HuH-7.5 (cell line): ENCODE measurements at regions not wholly inside any gene's neighbourhood (a gene's known extent, or its start where the extent isn't known, plus 50 kb on each side); places are given as distances from the start of the nearest gene placed in this dataset.
"Not testable (repeated sequence)": the region's sequence is repeated elsewhere in the genome, so short reads cannot be mapped to it uniquely, and the experiment has no call there.

Experiments used
- DNase-seq: peaks from one replicate; pipeline ENCODE4 v3.0.0; 2011; ENCODE audit warnings: low spot score

DNA sequence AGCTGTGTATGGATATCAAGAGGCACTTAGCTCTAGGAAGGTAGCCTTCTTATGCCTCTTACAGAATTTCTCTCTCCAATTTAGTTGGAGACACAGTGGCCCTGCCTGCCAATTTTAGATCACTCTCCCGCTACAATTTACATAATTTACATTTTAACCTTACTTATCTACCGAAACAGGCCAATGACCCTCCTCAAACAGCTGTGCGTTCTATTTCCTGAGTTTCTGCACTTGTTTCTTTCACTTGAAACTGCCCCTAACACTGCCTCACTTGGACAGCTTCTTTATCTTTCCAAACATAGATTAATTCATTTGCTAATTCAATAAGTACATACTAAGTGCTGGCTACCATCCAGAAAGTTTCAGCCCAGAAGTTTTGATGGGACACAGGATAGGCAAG lies 52.9 kb upstream of the HDDC2 start:
- no peak for DNase-seq

DNA sequence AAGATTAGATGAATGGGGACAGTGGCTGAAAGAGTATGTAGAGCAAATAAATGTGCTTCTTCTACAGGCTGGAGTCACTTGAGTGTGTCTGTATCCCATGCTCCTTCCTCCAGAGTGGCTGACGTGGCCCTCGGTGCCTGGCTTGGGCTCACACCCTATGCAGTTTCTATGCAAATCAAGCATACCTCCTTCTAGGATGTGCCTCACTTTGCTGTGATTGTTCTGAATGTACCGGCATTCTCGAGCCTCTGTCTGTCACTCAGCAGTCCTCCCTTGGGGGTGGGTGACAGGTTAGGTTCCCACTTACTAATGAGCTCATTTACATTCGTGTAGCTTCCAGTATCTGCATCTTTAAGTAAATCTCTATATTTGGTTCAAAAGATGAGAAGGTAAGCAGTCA lies 55.1 kb upstream of the HDDC2 start:
- no peak for DNase-seq

DNA sequence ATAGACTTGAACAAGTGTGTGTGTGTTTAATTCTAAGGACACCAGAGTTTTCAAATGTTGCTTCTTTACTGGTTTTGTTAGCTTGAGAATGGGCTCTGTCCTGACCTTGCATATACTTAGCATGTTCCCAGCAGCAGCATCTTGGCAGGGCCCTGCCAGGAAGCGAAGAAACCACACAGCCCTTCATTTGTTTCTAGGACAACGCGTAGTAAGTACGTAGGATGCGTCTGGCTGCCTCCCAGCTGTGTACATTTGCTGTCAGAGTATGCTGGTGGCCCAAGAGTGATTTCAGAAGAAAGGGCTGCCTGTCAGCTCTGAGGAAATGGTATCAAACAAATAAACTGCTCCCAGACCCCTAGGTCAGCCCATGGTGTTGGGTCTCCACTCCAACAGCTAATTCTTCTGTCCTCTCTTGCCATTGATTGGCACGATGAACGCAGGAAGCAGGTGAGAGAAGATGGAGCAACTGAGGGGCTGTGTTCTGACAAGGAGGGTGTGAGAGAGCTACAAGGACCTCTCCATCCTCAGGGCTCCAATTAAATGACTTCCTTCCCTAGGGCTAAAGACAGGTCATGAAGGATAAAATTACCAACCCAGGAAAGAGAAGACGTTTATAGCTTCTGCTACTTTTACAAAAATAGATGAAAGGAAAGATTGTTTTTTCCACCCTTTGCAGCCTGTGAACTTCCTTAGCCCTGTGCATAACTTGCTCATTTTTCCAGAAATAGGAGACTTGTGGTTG lies 55.9 kb upstream of the HDDC2 start:
- DNase-seq: no peak

DNA sequence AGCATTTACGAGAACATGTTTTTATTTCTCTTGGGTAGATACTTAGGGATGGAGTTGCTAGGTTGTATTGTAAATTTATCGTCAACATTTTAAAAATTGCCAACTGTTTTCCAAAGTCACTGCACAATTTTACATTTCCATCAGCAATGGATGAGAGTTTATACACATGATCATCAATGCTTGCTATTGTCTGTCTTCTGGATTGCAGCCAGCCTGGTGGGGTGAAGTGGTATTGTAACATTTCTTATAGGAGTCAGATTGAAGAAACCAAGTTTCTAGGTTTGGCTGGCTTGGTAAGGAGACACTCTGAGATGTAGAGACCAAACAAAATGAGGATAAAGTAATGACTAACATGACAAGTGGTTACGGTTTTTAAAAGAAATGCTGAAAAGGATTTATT lies 57.1 kb upstream of the HDDC2 start:
- no peak for DNase-seq

DNA sequence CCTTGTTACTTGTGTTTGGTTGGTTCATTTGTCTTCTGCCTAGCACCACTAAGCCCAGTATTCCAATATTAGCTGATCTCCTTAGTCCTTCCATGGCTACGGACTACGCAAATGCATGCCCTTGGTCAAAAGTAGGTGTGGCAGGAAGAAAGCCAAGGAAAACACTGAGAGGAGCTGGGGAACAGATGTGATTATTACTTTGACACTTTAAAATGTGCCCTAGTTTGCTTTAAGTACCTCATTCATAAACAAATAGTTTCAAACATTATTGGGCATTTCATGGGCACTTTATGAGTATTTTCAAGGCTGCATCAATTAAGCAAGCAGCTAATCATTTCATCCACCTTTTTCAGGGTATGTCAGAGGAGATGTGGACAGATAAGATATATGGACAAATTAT lies 60.1 kb upstream of the HDDC2 start:
- DNase-seq: no peak

DNA sequence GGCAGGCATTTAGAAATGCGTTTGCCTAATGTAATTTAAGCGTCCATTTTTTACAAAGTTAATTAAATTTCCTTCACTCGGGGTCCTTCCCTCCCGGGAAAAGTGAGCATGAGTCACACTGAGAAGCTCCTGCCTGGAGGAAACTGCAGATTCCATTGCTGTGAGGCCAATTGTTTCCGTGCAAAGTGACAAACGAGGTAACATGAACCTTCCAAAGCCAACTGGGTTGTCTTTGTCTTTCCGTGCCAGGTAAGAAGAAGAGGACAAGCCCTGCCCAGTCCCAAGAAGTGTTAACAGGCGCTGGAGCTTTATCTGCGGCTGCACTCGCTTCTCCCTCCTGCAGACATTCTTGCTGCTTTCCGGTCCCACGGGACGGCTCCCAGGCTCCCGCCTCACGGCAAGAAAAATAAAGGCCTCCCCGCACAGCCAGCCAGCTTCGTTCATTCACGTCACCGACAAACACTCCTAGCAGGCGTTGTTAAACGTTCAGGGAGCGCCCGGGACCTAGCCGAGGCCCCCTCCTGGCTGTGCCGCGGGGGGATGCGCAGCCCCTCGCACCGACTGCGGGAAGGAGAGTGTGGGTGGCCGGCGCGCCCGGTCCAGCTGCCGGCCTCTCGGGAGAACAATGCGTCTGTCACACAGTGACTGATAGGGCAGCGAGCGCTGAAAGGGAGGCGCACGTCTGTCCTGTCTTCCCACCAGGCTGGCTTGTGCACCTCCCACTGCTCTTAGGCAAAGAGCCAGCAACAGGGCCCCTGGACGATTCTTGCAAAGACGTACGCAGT lies 61.5 kb upstream of the HDDC2 start:
- peak; percentile 19 for DNase-seq

DNA sequence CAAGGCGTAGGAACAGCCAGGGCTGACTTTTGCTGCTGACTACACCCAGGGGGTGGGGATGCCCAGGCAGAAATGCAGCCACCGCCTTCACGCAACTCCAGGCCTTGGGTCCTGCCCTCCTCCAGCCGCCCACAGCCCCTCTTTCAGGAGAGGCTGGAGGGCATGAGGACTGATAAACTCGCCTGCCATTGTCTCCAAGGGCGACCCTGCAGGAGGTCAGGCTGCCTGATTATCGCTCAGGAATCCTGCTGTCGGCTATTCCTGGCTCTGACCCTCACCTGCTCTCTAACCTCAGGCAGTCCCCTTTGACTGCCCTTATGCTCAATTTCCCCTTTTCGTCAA lies 62.0 kb upstream of the HDDC2 start:
- DNase-seq: no peak

DNA sequence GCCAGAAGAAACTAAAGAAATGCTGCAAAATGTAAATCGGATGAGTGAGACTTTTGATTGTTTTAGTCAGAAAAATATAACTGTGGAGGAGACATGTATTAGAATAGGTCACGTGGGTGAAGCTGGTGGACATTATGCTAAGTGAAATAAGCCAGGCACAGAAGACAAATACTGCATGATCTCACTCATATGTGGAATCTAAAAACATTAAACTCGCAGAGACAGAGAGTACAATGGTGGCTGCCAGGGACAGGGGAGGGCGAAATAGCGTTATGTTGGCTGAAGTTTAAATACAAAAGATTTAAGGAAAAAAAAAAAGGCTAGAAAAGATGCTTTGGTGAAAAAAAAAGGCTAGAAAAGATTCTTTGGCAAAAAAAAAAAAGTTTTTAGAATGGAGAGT lies 63.5 kb upstream of the HDDC2 start:
- DNase-seq: no peak

DNA sequence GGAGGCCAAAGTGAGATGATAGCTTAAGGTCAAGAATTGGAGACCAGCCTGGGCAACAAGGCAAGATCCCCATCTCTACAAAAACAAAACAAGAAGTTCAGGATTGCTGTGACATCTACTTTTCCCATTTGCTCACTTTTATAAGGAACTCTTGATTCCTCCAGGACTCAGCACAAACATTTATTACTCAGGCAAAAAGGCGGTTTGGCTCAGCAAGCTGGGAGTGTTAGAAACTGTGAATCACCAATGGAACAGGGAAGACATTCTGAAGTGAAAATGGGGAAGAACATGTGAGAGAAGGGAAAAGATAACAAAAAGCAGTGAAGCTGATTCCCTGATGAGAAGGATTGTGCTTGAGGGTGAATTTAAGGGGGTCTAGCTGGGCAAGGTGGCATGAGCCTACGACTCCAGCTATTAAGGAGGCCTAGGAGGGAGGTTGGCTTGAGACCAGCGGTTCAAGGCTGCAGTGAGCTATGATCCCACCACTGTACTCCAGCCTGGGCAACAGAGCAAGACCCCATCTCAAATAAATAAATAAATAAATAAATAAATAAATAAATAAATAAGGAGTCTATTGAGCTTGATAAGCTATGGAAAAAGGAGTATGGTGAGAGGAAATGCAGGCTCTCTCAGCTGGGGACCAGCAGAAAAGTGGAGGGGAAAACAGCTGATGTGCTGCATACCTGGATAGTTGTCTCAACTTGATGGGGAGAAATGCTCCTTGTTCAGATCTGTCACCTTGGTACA lies 65.4 kb upstream of the HDDC2 start:
- DNase-seq: no peak

DNA sequence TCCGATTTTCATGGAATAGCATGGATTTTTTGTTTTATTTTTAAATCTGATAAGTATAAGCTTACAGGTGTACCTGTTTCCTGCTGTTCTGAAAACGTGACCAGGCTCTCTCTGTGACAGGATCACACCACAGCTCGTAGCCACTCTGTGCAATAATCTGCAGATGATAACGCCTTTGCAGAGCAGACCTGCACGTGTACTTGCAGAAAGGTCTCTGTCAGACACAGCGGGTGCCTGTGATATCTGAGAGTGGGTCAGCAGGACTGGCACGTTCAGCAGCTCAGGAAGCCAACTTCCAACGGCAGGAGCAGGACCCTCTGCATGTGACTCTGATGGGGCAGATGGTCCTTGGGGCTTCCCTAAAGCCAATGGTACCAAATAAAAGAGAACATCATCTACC lies 68.6 kb upstream of the HDDC2 start:
- DNase-seq: no peak

DNA sequence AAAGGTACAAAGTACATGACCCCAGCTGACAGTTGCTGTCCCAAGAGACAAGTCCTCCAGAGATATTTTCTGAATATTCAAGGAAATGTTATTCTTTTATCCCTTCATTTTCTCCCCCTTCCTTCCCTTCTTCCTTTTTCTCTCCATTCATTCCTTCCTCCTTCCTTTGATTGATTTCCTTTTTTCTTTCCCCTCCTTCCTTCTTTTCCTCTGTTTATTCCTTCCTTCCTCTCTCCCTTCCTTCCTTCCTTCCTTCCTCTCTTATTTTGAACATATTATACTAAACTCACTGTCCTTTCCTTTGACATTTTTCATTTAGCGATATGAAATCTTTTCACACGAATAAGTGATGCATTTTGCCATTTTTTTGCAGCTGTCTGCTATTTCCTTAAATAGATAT lies 73.2 kb upstream of the HDDC2 start:
- DNase-seq: no peak

DNA sequence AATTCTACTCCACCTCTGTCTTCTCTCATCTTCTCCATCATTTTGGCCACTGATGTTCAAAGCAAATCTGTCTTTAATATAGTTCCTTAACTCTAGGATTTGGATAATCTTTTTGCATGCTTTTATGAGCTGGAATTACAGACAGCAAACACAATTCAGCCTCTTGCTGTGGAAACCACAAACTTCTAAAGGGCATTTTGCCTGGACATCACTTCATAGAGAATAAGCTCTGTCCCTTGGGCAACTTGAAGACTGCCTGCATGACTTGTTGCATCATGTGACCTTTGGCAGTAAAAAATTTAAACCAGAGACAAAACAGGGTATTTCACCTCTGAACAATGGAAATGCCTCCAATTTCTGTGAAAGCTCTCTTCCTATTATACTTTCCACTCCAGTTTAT lies 74.1 kb upstream of the HDDC2 start:
- DNase-seq: no peak

DNA sequence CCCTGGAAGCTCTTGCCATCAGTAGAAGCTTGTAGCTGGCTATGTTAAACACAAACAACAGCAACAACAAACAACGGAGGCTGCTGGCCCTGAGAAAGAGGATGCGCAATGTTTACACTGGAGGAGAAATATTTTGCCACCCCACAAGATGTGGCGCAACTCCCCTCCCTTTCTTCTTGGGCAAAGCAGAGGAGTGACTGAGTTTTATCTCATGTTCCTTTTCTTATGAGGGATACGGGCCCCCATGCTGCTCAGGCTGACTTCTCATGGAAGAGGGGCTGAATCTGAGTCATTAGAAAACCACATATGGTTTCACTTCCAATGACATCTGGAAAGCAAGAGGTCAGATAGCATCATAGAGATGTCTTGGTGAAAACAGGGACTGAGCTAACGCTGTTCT lies 75.9 kb upstream of the HDDC2 start:
- DNase-seq: no peak

DNA sequence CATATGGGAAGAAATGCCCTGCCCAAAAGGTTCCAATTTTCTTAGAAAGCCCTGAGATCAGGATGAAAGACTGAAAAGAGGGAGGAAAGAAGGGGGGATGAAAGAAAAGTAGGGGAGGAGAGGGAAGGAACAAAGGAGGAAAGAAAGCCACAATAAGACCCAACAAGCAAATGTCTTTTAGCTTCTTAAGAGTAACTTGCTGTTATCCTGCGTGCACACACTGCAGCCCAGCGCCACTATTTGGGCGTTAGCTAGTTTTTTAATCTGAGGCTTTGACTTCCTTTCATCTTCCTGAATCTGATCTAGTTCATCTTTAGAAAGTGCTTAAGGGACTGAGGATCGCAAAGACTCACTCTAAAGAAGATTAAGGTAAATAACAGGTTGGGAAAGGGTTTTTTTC lies 77.4 kb upstream of the HDDC2 start:
- DNase-seq: no peak

DNA sequence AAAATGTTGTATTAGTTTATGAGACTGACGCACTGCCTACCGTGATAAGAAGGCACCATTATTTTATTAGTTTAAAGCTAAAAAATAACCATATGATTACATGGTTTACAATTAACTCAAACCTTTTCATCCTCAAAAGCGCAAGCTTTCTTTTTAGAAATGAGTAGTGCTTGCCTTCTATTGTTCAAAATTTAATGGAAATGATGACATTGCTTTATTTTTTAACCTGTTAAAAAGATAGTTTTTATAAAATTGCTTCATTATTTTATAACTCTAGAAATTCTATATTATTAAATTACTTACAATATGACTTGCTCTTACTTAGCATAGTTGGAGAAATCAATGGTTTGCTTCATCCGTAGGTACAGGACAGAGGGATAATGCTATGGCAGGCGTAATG lies 78.7 kb upstream of the HDDC2 start:
- no peak for DNase-seq

DNA sequence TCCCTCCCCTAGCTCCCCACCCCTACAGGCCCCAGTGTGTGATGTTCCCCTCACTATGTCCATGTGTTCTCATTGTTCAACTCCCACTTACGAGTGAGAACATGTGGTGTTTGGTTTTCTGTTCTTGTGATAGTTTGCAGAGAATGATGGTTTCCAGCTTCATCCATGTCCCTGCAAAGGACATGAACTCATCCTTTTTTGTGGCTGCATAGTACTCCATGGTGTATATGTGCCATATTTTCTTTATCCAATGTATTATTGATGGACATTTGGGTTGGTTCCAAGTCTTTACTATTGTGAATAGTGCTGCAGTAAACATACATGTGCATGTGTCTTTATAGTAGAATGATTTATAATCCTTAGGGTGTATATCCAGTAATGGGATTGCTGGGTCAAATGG lies 84.6 kb upstream of the HDDC2 start:
- DNase-seq: not testable (repeated sequence)

DNA sequence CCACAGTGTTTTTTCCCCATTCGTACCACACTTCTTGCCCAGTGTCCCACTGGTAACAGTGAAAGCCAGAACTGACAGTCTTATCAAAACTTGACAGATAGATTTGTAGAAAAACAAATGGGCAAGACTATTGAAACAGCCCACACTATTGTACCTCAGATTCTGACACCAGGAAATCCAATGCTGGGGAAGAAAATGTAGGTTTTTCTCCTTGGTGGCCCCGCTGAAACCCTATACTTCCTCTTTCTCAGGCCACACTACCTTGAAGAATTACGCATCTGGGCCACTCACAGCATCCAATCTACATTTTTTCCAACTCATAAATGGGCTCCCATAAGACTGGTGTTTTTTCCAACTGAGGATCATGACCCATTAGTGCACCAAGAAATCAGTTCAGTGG lies 90.9 kb upstream of the HDDC2 start:
- no peak for DNase-seq

DNA sequence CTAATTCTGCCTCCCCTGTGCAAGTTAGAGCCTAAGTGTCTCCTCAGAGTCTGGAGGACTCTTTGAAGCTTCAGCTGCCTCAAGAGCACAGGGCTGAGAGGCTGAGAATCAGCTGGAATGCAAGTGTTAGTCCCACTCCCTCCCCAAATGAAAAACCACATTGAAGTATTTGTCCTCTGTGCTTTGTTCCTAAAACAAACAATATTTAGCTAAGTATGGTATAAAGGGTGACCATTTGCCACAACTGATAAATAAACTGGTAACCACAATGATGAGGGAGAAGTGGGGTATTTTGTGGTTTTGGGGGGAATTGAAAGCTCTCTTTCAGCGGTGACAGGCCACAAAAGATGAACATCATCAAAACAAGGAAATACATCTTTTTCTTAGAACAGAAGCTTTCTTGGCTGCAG lies 91.7 kb upstream of the HDDC2 start:
- no peak for DNase-seq

DNA sequence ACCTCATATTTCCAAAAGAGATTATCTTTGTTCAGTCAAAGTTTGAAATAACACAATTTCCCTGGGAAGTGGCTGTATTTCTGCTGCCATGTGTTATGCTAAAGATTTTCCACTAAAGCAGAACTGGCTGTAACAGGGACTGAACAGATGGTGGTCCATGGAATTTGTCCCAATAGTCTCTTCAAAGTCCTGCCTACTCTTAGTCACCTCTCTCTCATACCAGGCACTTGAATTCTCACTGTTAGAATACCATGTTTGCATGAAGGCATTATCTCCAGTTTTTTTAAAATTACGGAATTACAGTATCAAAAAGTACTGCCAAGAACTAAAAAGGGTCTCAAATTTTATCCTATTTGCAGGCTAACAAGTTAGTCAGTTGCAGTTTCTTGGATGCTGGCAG lies 105.0 kb upstream of the HDDC2 start:
- DNase-seq: no peak

DNA sequence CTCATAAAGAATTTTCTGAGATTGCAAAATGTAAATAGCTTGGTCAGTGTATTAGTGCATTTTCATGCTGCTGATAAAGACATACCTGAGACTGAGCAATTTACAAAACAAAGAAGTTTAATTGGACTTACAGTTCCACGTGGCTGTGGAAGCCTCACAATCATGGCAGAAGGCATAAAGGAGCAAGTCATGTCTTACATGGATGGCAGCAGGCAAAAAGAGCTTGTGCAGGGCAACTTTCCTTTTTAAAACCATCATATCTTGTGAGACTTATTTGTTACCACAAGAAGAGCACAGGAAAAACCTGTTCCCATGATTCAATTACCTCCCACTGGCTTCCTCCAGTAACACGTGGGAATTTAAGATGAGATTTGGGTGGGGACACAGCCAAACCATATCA lies 112.7 kb upstream of the HDDC2 start:
- no peak for DNase-seq

DNA sequence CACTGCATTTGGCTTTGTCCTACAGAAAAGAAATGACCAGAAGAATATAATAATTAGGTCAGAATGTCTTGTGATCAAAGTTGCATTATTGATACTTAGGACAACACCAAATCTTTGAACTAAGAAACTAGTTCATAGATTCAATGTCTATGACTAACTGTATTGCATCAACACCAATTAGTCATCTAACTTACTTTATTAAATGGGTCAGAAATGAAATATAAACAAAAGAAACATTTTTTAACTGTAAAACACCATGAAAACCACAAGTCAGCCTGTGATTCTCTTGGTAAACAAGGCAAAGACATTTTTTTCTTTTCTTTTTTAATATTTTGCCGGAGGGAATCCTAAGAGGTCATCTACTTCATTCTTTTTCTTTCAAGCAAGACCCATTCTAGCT lies 114.1 kb upstream of the HDDC2 start:
- no peak for DNase-seq

DNA sequence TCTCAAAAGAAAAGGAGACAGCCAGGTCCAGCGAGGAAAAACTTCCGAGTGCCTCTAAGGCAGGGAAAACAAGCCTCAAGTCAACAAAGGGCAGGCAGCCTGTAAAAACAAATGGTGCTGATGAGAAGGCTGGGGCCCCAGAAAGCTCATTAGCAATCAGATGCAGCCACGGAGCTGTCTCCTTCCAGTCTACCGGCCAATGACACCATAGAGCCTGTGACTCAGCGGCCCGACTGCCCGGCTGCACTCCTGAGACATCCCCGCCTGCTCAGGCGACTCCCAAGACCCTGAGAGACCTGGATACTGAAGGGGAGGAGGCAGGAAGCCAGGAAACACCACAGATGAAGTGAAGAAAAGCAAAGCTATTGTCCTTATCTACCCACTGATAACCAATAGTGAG lies 120.1 kb upstream of the HDDC2 start:
- DNase-seq: no peak

DNA sequence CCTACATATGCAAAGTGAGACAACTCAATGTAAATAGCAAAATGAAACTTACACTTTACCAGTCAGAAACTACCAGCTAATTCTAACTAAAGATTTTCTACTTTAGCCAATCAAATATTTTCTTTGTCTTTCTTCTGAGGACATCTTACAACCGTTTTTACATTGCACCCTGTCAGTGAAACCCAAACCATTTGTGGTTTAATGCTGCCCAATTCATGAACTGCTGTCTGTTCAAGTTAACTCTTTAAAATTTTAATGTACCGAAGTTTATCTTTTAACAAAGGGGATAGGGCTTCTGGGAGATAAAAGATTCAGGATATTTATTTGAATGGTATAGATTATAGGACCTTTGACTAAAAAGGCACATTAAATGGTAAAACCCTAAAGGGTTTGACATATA lies 121.3 kb upstream of the HDDC2 start:
- DNase-seq: no peak
